ENCODE measurements at regions not wholly inside any gene's neighbourhood (a gene's known extent, or its start where the extent isn't known, plus 50 kb on each side); places are given as distances from the start of the nearest gene placed in this dataset.

DNA sequence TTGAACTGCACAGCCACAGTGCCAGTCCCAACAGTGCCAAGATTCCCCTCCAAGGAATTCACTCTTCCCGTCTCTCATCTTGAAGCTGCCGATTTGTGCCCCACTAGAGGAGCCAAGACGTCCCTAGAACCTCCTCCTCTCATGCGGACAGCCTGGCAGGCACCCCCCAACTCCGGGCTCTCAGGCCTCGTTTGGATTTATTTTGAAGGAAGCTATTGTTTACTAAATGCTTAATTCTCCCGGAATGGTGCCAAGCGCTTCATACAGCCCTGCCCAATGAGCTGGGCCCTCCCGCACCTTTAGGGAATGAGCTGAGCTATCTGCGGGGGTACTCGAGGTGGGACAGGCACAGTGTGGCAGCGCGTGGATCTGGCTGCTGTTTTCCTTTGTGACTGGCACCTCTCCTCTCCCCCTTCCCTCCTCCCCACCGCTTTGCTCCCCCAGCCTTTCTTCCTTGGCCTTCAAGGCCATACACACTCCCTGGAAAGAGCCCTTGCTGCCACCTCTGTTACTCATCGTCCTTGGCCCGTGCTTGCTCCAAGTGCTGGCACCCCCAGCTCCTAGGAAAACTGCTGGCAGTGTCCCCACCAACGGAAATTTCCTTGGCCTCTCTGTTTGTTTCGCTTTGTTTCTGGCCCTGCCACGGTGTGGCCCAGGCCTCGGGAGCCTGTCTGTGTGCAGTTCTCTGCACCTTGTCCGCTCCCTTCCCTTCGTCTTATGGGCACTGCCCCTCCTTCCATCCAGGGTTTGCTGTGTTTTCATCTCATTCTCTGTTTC, 49.9 kb upstream of the CDR2 start:
- H3K27ac ChIP-seq = no peak overlapping the region
- no peak for TF ChIP-seq ZFX (IDR thresholded peaks at IDR 0.05)
- TF ChIP-seq, protein P1, sequence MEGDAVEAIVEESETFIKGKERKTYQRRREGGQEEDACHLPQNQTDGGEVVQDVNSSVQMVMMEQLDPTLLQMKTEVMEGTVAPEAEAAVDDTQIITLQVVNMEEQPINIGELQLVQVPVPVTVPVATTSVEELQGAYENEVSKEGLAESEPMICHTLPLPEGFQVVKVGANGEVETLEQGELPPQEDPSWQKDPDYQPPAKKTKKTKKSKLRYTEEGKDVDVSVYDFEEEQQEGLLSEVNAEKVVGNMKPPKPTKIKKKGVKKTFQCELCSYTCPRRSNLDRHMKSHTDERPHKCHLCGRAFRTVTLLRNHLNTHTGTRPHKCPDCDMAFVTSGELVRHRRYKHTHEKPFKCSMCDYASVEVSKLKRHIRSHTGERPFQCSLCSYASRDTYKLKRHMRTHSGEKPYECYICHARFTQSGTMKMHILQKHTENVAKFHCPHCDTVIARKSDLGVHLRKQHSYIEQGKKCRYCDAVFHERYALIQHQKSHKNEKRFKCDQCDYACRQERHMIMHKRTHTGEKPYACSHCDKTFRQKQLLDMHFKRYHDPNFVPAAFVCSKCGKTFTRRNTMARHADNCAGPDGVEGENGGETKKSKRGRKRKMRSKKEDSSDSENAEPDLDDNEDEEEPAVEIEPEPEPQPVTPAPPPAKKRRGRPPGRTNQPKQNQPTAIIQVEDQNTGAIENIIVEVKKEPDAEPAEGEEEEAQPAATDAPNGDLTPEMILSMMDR (conservative IDR thresholded peaks at IDR 0.05) = no peak
